ENCODE measurements at regions not wholly inside any gene's neighbourhood (a gene's known extent, or its start where the extent isn't known, plus 50 kb on each side); places are given as distances from the start of the nearest gene placed in this dataset.

DNA sequence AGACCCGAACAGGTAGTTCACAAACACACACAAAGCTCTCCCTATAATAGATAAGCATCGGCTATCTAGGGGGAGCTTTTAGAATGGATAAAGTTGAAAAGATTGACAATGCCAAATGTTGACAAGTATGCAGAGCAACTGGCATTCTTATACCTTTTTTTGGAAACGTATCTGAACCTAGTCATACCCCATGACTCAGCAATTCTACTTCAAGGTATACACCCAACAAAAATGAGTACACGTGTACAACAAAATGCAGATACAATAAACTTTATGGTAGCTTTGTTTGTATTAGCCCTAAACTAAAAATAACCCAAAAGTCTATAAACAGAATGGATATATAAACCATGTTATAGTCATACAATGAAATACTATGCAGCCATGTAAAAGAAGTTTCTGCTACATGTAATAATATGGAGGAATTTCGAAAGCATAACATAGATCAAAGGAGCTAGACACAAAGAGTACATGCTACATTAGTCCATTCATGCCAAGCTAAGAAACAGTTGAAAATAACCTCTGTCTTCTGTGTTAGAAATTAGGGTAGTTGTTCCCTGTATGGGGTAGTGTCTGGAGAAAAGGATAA is 718.5 kb upstream of the ZNF608 start:
- TF ChIP-seq, protein P1, sequence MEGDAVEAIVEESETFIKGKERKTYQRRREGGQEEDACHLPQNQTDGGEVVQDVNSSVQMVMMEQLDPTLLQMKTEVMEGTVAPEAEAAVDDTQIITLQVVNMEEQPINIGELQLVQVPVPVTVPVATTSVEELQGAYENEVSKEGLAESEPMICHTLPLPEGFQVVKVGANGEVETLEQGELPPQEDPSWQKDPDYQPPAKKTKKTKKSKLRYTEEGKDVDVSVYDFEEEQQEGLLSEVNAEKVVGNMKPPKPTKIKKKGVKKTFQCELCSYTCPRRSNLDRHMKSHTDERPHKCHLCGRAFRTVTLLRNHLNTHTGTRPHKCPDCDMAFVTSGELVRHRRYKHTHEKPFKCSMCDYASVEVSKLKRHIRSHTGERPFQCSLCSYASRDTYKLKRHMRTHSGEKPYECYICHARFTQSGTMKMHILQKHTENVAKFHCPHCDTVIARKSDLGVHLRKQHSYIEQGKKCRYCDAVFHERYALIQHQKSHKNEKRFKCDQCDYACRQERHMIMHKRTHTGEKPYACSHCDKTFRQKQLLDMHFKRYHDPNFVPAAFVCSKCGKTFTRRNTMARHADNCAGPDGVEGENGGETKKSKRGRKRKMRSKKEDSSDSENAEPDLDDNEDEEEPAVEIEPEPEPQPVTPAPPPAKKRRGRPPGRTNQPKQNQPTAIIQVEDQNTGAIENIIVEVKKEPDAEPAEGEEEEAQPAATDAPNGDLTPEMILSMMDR (IDR thresholded peaks at IDR 0.05): no peak
- TF ChIP-seq EZH2phosphoT487 (IDR thresholded peaks at IDR 0.05): no peak
- TF ChIP-seq EZH2 (IDR thresholded peaks at IDR 0.05): no peak
